ENCODE measurements at regions not wholly inside any gene's neighbourhood (a gene's known extent, or its start where the extent isn't known, plus 50 kb on each side); places are given as distances from the start of the nearest gene placed in this dataset.

DNA sequence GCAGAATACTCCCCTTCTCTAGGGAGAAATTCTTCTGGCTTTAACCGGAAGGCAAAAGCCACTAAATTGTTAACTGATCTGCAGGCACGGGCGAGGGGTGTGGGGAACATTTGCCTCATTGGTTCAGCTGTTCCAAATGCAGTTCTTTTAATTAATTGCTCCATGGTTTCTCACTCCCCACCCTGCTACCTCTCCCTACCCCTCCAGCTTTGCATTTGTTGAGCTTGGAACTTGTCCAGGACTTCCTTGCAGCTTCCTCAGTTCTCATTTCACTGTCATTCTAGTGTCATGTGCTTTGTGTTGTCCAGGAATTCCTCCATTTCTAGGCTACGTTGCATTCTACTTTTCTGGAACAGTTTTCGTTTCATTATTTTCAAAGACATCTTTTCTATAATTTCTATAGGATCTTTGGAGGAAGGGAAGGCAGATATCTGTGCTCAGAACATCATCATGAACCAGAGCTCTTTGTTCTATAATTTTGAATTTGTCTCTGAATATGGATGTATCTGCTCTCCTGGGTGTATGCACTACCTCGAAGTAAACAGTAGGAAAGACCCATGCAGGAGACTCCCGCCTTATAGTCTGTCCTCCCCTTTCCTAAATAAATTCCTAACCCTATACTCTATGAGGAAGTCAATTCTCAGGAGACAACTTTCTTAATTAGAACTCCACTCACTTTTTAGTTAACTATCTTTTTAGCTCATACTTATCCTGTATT lies 132.4 kb upstream of the LMO4 start:
- DNase-seq: no peak

DNA sequence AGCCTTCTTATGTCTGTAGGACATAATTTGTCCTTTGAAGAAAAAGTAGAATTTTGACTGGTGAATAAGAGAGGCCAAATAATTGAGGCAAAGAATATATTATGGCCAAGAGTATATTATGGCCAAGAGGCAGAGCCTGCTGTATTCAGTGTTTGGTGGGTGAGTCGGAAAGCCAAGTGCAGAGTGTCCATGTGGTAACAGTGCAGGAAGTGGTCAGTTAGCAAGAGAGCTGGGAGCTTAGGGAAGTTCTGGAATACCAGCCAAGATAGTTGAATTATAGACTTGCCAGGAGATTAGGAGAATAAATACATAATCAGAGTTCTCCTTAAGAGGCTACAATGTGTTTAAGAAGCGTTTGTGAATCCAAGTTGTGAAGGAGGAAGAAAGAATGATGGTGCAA lies 131.5 kb upstream of the LMO4 start:
- no peak for DNase-seq

DNA sequence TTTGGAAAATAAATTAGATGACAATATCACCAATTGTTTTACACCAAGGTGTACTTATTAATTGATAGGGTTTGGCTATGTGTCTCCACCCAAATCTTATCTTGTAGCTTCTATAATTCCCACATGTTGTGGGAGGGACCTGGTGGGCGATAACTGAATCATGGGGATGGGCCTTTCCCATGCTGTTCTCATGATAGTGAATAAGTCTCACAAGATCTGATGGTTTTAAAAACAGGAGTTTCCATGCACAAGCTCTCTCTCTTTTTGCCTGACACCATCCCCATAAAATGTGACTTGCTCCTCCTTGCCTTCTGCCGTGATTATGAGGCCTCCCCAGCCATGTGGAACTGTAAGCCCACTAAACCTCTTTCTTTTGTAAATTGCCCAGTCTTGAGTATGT lies 131.0 kb upstream of the LMO4 start:
- DNase-seq: no peak

DNA sequence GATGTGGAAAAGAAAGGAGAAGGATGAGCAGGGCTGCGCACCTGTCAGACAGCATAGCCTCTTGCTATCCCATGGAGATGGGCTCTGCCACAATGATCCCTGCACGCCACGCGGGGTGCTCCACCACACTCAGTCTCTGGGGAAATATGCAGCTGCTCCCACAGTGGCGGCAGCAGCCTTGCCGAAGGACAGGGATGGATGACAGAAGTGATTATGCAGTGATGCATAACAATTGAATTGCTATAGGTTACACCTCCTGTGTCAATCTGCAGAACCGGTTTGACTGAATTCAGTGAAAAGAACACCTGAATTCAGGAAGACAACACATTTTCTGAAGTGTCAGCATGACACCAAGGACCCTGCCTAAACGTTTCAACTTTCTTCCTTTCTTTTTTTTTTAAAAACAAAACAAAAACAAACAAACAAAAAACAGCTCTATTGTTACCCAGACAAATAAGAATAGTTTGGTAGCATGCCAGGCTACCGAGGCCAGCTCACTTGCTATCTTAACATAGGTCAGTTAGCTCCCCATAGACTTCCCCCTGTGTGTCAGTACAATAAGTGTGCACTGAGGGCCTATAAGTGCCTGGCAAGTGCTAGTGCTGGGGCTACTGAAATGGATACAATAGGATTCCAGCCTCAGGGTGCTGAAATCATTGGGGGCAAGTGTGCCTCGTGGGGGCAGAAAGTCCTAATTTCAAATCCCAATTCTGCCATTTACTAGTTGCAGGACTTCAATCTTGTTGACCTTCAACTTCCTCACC lies 127.6 kb upstream of the LMO4 start:
- no peak for DNase-seq

DNA sequence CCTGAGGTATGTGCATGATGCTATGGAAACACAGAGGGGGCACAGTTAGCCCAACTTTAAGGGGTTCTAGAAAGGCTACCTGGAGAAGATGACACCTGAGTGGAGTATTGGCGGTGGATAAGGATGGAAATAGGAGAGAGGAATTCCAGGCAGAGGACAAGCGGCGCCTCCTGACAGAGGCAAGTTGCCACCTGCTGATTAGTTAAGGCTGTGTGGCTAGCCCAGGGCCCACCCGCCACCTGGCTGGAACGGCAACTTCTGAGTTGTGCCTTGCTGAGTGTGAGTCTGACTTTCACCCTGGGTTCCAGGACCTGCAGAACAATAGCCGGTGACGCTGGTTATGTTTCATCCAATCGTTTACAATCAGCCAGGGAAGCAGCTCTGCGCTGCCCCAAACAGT lies 126.9 kb upstream of the LMO4 start:
- DNase-seq: no peak

DNA sequence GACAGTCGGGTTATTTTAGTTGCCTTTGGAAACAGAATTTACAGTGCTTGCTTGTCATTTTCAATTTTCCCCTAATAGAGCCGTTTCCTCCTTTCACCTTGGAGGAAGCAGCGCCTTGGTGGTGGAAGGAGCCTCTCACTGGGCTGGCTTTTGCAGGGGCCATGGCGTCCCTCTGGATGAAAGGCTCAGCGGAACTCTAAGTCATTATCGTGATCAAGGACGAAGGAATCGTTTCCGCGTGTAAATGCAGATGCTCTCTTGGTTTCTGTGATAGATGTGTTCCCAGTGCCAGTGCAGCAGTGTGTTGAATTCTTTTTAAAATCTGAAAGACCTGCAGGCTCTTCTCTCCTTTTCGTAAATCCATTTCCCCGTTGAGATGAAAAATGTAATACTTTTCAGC lies 126.2 kb upstream of the LMO4 start:
- DNase-seq: no peak

DNA sequence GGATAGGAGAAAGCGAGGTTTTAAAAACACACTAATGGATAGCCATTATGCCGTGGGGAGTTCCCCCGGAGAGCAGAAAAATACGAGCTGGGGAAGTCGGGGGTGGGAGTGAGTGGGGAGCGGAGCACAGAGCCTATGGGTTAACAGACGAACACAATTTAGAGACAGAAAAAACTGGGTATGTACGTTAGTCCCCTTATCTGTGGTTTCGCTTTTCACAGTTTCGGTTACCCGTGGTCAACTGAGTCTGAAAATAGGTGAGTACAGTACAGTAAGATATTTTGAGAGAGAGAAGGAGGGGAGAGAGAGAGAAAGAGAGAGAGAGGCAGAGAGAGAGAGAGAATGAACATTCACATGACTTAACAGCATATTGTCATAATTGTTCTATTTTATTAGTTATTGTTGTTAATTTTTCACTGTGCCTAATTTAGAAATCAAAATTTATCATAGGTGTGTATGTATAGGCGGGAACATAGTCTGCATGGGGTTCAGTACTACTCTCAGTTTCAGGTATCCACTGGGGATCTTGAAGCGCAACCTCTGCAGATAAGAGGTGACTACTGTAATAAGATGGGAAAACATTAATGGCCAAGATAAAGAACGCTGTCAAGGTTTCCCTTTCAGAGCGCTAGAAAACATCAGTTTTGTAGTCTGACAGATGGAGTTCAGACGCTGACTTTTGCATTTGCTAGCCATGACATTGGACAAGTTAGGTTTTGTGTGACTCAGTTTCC lies 125.6 kb upstream of the LMO4 start:
- DNase-seq: no peak

DNA sequence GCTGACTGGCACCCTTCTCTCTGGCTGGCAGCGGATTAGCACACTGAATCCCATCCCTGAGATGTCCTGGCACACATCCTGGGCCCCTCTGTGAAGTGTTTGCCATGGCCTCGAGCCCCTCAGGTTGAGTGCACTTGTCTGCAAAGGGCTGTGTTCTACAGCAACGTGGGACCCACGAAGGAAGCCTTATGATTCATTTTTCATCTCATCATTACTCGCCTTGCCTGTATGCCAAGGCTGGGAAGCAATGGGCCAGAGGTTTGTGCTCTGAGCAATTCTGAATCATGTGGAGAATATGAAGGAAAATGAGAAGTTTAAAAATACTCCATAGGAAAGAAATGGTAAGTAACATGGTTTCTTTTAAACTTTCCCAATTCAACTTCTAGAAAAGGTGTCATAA lies 124.8 kb upstream of the LMO4 start:
- no peak for DNase-seq

DNA sequence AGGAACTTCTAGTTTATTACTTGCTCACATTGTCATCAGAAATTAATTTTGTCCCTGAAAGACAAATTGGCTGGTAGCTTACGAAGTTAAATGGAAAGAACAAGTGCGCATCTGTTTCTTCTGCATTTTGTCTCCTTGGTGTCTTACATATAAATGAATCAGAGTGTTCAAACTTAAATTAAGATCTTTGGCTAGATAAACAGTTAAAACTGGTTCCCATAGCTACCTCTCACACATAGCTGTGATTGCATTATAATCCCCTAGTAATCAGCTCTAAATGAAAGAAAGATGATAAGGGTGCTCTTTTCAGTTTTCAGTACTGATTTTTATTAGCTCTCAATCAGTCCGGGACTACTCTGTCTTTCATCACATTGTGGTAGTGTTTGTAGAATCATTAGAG lies 124.2 kb upstream of the LMO4 start:
- no peak for DNase-seq

DNA sequence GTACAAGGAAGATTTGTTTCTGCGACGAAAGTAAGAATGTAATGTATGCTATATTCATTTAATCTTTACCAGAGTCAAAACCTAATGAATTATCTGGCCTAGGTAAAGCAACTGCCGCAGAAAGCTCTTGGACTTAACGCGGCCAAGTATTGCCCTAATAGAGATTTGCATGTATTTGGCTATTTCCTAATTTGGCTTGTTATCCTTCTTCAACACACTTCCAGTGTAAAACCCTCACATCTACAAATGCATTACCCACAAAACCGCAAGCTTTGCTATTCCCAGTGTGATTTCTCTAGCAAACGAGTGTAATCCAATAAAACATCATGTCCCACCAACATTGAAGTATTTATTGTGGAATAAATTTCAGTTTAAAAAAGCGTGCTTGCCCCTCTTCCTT lies 123.8 kb upstream of the LMO4 start:
- no peak for DNase-seq

DNA sequence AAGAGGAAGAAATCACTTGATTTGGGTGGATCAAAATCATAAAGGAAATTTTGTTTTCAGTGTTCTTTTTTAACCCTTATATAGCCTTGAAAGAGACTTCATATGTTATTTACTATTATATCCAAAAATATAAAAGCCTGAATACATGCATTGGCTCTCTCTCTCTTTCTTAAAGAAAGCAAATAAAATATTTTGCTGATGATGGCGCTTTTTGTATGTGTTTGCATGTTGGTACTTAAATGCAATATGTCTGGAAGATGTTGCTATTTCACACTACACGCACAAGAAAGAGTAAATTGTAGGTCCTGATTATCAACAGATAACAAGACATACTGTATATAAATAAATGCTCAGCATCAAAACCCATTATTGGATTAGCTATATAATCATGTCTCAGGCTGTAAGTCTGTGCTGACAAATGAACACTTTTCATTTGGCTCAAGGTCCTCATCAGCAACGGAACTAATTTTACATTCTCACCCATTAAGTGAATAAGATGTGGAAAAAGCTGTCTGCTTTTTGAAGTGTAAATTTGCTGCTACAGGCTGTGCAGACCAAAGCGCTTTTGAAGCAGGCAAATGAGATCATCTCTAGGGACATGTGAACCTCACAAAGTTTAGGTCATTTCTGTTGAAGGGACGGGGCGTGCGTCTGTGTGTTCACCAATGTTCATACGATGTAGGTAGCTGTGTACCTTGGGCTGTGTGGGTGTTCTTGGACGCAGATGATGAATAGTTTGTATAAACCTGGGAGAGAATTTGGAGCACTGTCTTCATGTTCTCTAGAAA lies 122.4 kb upstream of the LMO4 start:
- no peak for DNase-seq

DNA sequence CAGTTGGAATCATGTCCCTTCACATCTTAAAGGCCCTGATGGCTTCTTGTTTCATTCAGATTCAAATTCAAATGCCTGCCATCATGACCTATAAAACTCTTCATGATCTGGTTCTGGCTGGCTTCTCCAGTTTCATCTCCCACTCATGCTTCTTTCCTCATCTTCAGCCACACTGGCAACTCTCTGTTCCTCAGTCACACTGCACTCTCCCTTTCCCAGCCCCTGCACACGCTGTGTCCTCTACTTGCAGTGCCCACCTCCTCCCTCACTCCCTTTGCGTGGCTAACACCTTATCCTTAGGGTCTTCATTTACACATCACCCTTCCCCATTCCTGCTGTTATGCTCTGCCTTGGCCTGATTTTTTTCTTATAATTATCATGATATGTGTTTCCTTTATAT lies 120.6 kb upstream of the LMO4 start:
- no peak for DNase-seq

DNA sequence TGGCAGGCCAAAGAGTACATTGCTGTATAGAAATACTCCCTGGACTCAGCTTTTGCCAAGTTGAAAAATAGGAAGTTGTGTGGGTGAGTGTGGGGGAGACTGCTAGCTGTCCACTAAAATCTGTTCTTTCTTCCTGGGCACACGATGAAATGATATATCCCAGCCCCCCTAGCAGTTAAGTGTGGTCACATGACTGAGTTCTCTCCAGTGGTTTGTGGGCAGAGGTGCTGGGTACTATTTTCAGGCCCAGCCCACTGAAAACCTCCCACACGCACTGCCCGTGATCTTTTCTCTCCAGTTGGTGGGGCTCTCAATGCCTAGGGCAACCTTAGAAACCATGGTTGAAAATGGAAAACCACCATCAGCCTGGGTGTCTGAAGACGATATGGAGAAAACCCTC lies 119.7 kb upstream of the LMO4 start:
- no peak for DNase-seq

DNA sequence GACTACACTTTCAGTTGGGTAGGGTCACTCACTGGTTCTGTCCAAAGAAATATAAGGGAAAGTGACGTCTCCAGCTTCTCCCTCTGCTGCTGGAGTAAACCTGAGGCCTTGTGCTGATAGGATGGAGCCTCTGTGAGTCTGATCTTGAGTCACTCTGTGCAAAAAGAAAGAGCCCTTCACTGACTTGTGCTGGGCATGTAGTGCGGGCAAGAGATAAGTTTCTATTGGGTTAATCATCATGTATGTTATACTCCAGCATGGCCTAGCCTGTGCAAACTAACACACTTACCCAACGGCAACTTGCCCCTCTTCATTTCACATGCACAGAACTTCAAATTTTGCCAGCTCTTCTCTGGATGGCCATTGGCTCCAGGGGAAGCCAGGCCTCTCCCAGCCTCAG lies 118.5 kb upstream of the LMO4 start:
- no peak for DNase-seq

DNA sequence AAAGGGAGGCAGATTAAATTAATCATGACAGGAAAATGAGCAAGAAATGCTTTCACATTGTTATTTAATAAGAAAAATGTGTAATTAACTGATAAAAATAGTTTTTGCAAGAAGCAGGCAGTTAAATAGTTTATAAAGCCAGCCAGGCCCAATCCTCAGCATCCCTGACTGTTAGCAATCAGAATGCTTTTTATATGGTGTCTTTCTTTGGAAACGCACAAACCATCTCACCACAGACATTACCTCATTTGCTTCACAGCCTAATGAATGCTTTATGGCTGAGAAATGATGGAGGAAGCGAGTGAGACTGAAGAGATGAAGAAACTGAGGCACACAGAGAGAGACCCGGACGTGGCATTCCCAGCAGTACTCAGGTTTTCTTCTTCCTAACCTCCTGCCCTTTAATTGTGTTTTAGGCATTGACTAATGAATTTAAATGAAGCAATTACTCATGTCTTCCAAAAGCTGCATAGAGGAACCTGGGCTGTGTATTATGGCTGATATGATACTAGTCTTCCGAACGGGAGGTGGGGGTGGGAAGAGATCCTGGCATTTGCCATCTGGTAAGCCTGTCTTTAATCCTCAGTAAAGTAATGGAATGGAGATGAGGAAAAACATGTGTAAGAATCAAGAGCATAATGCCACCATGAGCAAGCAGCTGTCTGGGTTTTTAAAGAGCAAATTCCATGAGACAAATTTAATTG lies 116.1 kb upstream of the LMO4 start:
- DNase-seq: no peak

DNA sequence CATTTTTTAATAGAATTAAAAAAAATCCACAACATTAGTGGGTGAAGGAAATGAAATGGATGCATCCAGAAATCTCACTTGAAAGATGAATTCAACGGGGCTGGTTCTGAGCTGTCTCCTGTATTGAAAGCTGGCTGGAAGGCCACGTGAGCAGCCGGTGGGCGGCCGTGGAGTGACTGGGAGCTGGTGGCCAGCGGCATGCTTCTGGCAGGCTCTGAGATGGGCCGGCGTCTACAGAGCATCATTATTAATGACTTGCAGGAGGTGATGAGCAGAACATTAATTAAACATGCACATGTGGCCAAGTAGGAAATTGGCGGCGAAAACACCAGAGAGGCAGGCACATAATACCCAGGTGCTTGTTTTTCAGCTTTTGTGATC lies 115.6 kb upstream of the LMO4 start:
- DNase-seq: no peak

DNA sequence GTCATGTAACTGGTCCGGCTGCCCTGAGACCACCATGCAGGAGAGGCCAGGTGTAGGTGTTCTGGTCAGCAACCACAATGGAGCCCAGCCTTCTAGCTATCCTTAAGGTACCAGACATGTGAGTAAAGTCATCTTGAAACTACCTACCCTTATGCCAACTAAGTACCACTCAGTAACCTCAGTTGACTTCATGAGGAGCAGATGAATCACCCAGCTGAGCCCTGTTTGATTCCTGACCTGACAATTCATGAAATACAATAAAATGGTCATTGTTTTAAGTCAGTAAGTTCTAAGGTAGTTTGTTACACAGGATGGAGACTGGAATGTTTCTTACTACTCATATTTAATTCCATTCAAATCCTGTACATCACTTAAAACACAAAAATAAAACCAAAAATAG lies 113.1 kb upstream of the LMO4 start:
- no peak for DNase-seq

DNA sequence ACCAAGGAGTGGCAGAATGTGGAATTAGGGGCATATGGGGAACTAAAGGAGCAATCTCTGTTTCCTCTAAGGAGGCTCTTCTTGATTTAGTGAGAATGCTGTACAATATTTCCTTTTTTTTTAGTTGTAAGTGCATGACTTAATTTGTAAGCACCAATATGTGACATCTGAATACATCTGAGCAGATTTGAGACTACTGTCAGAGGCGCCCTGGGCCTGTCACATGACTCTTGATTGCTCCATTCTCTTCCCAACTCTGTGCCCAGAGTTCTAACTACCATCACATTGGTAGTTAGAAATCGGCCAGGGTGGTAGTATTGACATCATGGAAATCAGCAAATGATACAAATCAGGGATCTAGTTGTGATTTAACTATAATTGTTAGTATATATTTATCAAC lies 110.1 kb upstream of the LMO4 start:
- no peak for DNase-seq

DNA sequence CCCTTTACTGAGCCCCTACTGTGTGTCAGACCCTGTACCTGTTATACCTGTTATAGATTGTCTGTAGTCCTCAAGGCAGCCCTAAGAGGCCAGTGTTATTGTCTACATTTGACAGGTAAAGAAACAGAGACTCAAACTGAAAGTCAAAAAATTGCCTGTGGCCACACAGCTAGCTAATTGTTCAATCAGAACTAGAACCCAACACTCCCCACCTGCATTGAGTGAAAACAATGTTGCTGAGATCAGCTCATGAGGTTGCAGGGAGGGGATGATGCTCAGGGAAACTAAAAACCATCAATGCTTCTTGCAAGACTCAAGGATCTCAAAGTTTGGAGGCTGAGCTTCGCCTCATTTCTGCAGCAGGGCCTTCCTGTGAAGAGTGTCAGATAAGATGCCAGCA lies 109.5 kb upstream of the LMO4 start:
- DNase-seq: no peak

DNA sequence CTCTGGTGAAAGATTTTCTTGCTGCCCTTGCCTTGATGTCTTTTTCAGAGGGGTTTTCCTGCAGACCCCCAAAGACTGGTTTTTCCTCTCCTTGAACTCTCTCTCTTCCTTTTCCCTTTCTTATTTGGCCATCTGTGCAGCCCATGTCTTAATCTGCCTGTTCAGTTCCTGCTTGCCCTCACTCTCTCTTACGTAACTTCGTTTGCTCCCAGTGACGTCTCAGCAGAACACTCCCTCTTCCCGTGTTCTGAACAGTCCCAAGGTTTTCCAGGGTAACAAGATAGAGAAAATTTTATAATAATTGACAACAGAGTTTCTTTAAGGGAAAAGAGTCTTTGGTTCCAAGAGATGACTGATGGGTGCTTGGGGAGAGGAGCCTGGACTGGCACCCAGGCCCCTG lies 109.1 kb upstream of the LMO4 start:
- DNase-seq: no peak

DNA sequence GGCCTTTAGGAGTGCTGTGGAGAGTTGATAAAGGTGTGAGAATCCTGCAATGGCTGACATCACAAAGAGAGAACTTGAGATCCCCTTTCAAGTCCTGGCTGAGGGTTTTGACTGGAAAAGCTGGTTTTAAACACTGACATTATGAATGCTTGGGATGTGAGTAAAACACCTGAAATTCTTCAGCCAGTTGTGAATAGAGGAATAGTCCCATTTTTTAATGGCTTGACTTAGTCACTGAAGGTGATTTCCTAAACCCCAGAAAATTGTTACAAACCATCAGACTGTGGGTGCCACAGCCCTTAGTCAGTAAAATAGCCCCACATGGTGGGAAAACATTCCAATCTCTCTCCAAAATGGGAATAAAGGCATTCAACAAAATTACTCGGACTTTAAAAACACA lies 107.7 kb upstream of the LMO4 start:
- no peak for DNase-seq

DNA sequence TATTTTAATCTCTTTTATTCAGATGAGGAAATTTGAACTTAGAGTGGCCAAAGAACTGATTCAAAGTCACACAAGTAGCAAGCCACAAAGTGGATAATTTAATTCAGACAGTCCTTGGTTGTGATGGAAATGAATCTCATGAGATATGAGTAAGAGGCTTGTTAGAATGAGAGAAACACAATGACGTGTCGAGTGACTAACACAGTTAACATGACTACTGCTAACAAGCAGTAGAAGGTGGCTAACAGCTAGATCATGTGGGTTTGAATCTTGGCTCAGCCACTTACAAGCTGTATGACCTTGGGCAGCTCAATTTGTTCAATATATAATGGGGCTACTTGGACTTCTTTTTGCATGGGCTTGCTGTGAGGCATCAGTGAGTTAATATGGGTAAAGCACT lies 104.5 kb upstream of the LMO4 start:
- no peak for DNase-seq

DNA sequence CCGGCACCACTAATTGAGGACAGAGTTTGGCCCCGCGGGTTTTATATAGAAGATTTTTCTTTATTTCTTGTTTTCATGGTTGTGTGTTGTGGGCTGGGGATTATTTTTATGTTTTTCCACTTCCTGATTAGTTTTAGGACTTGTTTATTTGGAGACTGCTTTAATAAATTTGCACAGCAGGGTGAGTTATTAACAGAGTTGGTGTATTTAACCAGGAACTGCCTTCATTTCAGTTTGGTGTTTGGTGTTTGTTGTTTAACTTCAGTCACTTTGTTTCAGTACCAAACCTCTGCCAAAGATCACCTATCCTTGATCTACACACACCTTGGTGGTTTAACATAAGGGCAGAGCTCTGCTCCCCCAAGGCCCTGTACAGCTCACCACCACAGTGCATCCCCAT lies 103.5 kb upstream of the LMO4 start:
- no peak for DNase-seq

All from 8988T (cell line).